Non-pigmented ciliary epithelial cell (primary cell): ENCODE measurements at regions not wholly inside any gene's neighbourhood (a gene's known extent, or its start where the extent isn't known, plus 50 kb on each side); places are given as distances from the start of the nearest gene placed in this dataset.

Source experiments
- DNase-seq: peaks from one replicate; pipeline ENCODE4 v3.0.0-alpha.2; 2010; ENCODE audit warnings: low read depth

GRCh38 chr18:21997207-21998143 is 171.9 kb upstream of the GATA6 start:
- no peak for DNase-seq

DNA sequence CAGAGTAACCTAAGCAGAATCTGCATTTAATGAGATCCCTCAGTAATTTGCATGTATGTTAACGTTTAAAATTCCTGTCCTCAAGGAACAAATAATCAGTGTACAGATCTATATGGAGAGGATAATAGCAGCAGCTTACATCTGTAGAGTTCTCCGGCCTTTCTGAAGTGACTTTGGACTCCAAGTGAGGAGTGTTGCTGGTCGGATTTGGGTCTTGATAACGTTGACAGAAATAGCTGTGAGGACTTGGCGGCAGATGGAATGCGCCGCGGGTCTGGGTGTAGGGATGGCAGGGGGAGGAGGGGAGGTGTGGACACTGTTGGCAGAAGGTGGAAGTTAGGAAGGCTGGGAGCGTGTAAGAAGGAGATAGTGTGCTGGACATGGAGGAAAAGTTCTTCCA is 170.9 kb upstream of the GATA6 start:
- no peak for DNase-seq

DNA sequence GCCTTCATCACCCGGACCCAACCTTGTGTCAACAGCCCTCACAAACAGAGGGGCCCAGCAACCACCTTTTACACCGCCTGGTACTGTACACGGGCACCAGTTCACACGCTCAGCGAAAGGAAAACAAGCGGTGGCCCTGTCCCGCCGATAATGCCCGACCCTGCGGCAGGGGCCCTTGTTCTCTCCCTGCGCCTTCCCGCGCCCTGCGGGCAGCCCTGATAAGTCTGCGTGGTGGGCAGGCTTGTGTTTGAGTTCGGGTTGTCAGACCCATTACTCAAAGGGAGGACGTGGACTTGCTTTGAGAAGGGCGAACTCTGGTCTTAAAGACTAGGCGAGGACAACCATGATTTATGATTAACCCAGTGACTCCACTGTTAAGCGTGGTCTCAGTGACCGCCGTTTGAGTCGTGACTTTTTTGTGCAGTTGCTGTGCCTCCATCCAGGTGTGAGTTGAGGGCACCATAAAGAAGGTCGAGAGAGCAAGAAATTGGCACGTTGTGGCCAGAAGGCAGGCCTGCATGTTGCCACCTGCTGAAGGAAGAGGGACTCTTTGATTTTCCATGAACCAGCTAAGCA is 167.4 kb upstream of the GATA6 start:
- DNase-seq: no peak

- no peak for DNase-seq
These were observed 164.1 kb upstream of the GATA6 start for GRCh38 chr18:22005191-22005841.

DNA sequence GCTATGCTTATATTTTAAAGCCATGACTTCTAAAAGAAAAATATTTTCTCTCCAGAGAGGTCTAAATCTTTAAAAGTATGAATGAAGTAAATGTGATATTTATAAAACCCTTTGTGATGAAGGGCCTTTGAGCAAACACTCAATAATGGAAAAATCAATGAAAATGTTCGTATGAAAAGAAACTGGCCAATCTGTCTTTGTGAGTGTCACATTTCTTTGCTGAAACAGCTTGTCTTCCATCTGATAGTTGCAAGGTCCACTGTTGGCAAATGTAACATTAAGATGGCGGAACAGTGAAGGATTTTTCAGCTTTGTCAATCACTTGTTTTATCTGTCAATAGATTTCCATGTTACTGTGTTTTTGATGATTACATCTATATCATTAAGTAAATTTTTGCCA is 162.9 kb upstream of the GATA6 start:
- DNase-seq: no peak

GRCh38 chr18:22009242-22009641 is 160.1 kb upstream of the GATA6 start:
- DNase-seq: no peak

- DNase-seq: no peak
These were observed 155.4 kb upstream of the GATA6 start for GRCh38 chr18:22013993-22014392.

- DNase-seq: no peak
These were observed 154.2 kb upstream of the GATA6 start for GRCh38 chr18:22015156-22015555.

- DNase-seq: no peak
These were observed 151.0 kb upstream of the GATA6 start for GRCh38 chr18:22018366-22018765.

GRCh38 chr18:22019193-22019592 is 150.2 kb upstream of the GATA6 start:
- no peak for DNase-seq

- no peak for DNase-seq
These were observed 149.1 kb upstream of the GATA6 start for GRCh38 chr18:22020127-22020866.

GRCh38 chr18:22020867-22021370 is 148.5 kb upstream of the GATA6 start:
- no peak for DNase-seq

GRCh38 chr18:22021701-22022100 is 147.7 kb upstream of the GATA6 start:
- DNase-seq: no peak

DNA sequence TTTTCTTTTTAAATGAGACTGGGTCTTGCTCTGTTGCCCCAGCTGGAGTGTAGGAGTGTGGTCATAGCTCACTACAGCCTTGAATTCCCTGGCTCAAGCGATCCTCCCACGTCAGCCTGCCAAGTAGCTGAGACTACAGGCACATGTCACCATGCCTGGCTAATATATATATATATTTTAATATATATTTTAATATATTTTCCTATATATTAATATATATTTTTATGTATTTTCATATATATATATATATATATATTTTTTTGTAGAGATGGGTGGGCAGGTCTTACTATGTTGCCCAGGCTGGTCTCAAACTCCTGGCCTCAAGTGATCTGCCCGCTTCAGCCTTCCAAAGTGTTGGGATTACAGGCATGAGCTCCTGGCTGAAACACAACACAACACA is 144.5 kb upstream of the GATA6 start:
- no peak for DNase-seq

DNA sequence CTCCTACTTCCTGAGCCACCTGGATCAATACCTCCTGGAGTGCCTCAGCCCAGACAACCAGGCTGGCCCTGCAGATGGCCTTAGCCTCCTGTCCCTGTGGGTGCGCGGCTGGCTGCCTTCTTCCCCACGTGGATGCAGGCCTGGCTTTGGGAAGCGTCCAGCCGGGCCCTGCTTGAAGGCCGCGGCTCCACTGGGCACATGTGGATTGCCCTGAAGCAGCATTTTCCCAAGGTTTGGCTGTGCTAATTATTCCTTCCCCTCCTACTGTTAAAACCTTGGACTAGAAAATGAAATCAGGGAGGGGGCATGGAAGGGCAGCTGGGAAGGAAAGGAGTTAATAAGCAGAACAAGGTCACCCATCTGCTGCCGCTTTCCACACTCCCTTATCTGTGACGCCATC is 143.0 kb upstream of the GATA6 start:
- DNase-seq: no peak

GRCh38 chr18:22026889-22027288 is 142.5 kb upstream of the GATA6 start:
- no peak for DNase-seq

DNA sequence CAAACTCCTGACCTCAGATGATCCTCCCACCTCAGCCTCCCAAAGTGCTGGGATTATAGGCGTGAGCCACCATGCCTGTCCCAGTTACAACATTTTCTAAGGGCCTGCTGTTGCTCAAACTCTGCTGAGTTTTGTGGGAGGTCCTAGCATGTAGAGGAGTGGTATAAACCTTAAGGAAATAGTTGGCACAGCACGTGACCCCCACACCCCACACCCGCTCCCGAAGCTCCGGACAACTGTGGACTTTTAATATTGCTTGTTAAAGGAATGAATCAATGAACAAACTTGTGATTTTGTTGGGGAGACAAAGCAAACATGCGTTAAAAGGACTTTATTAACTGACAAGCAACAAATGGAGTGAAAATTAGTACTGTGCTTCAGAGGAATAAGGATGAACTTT is 137.8 kb upstream of the GATA6 start:
- no peak for DNase-seq

GRCh38 chr18:22032392-22032961 is 136.9 kb upstream of the GATA6 start:
- DNase-seq: peak; percentile 81

DNA sequence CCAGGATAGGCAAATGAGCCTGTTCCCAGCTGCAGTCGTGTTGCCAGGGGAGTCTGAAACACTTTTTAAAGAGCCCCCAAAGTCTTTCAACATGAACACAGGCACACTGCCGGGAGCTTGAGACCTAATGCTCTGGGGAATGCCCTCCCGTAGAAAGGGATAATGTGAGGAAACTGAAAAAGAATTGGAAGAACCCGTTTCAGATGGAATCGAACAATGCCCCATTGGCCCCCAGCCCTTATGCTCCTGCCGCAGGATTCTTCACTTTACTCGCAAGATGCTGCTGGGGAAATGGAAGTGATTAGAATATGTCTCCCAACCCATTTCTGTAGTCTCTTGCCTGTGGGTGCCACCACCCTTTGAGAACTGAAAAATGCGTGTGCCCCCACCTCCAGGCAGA is 136.3 kb upstream of the GATA6 start:
- DNase-seq: no peak

GRCh38 chr18:22034276-22034675 is 135.1 kb upstream of the GATA6 start:
- no peak for DNase-seq

GRCh38 chr18:22040533-22040932 is 128.9 kb upstream of the GATA6 start:
- DNase-seq: no peak

DNA sequence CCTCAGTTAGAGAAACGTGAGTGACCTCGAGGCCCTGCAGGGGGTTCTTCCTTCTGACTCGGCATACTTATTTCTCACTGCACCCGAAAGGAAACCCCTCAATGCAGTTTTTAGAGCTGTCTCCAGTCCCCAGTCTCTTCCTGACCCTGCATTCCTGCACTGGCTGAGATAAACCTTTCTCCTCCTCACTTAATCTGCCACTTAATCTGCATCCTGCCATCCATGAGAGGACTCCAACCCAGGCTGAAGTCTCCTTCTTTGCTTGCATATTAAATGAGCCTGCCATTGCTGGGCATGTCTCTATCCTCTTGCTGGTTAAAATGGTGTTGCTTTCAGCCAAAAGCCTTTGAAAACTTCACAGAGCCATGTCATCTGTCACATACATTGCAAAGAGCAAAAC is 125.6 kb upstream of the GATA6 start:
- no peak for DNase-seq
